GM12873 (cell line): ENCODE measurements at regions not wholly inside any gene's neighbourhood (a gene's known extent, or its start where the extent isn't known, plus 50 kb on each side); places are given as distances from the start of the nearest gene placed in this dataset.

Experiments
- TF ChIP-seq, protein P1 (sequence below): IDR thresholded peaks from 2 replicates; pipeline ENCODE4 v1.5.1; 2012; ENCODE audit warnings: low read depth, mild to moderate bottlenecking, moderate library complexity, low read length, control low read depth; ENCODE audit not compliant: insufficient read depth; ENCODE audit errors: missing control alignments

DNA sequence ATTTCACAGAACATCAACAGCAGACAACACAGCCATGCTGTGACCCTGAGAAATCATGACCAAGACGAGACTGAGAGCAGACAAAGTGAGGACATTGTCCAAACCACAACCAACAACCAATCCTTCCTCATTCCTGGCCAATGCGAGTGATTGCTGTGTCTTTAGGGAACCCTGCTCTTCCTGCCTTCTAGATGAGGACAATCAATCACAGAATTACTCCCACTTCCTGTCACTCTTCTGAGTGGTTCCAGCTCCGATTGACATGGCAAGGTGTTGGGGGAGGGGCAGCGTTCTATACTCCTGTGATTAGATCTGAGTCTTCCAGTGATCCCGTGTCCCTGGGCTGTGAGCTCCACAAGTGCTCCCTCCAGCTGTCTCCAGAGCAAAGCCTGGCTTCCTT lies 227.8 kb downstream of the STIM2 start:
- TF ChIP-seq, protein P1, sequence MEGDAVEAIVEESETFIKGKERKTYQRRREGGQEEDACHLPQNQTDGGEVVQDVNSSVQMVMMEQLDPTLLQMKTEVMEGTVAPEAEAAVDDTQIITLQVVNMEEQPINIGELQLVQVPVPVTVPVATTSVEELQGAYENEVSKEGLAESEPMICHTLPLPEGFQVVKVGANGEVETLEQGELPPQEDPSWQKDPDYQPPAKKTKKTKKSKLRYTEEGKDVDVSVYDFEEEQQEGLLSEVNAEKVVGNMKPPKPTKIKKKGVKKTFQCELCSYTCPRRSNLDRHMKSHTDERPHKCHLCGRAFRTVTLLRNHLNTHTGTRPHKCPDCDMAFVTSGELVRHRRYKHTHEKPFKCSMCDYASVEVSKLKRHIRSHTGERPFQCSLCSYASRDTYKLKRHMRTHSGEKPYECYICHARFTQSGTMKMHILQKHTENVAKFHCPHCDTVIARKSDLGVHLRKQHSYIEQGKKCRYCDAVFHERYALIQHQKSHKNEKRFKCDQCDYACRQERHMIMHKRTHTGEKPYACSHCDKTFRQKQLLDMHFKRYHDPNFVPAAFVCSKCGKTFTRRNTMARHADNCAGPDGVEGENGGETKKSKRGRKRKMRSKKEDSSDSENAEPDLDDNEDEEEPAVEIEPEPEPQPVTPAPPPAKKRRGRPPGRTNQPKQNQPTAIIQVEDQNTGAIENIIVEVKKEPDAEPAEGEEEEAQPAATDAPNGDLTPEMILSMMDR = no peak

- TF ChIP-seq, protein P1 = no peak
Observed at GRCh38 chr4:27089186-27089585, 228.5 kb downstream of the STIM2 start.

GRCh38 chr4:27090406-27090805 lies 229.8 kb downstream of the STIM2 start:
- TF ChIP-seq, protein P1 = no peak

DNA sequence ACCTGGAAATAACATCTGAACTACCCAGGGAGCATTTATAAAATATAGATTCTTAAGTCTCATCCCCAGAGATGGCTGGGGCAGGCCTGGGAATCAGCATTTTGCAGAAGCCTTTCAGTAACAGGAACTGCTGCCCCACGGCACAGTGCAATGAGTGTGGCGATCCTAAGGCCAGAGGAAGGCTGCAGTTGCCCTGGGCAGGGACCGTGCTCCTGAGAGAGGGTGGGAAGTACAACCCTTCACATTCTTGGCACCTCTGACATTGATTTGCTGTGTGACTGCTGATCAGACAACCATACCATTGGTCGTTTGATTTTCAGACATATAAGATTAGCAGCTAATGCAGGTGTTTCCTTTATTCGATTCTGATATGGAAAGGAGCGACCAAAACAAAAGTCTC lies 233.6 kb downstream of the STIM2 start:
- TF ChIP-seq, protein P1 = no peak

DNA sequence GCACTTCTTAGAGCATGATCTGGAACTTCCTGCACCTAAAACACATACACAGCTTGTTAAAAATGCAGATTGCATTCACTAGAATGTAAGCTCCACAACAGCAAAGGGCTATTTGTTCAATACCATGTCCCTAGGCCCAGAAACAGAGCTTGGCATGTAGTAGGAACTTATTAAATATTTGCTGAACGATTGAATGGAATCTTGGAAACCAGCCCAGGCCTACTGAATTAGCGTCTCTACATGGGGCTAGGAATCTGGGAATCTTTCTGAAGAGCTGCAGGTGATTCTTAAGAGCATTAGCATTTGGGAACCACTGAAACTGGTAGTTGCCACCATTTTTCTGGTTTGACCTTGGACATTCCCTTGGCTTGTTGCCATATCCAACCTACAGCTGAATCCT lies 234.1 kb downstream of the STIM2 start:
- TF ChIP-seq, protein P1 = no peak

- TF ChIP-seq, protein P1 = no peak
Observed at GRCh38 chr4:27096142-27096824, 235.6 kb downstream of the STIM2 start.

GRCh38 chr4:27098034-27098433 lies 237.4 kb downstream of the STIM2 start:
- TF ChIP-seq, protein P1 = no peak
